ENCODE measurements at regions not wholly inside any gene's neighbourhood (a gene's known extent, or its start where the extent isn't known, plus 50 kb on each side); places are given as distances from the start of the nearest gene placed in this dataset.
"Not testable (repeated sequence)": the region's sequence is repeated elsewhere in the genome, so short reads cannot be mapped to it uniquely, and the experiment has no call there.

DNA sequence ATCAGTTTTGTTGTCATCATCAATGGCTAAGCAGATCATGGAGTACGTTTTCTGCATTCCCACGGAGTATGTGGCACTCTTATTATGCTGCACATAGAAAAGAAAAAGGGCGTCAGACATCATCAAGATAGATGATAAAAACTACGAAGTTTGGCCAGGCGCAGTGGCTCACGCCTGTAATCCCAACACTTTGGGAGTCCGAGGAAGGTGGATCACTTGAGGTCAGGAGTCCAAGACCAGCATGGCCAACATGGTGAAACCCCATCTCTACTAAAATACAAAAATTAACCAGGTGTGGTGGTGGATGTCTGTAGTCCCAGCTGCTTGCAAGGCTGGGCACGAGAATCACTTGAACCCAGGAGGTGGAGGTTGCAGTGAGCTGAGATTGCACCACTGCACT, 312.8 kb downstream of the GOLGA6L6 start:
- not testable (repeated sequence) for DNase-seq

DNA sequence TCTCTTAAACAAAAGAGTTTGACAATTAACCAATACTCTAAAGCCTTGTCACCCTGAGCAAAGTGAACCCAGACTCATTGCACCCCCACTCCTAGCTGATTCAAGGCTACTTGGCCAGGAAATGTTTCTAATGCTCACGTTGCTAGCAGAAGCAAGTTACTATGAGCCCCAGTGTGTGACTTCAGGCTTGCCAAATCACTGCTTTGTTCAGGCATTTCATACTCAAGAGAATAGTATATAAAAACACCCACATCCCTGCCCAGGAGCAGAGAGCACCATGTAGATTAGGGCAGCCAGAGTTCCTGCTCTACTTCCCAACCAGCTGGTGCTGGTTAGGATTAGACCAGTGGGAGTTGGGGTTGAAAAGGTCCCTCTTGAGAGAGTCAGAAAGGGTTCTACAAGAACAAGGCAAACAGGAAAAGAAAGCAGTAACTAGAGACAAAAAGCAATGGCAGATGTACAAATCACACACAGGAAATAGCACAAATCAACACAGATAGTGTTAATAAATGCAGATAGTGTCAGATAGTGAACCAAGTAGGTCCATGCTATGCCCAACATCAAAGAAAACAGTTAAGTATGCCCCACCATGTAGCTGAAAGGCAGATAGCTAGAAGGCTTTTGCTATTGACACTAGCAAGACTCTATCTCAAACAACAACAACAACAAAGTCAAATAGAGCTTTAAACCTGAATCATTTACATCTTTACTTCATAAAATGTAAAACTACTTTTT, 314.3 kb downstream of the GOLGA6L6 start:
- not testable (repeated sequence) for DNase-seq

DNA sequence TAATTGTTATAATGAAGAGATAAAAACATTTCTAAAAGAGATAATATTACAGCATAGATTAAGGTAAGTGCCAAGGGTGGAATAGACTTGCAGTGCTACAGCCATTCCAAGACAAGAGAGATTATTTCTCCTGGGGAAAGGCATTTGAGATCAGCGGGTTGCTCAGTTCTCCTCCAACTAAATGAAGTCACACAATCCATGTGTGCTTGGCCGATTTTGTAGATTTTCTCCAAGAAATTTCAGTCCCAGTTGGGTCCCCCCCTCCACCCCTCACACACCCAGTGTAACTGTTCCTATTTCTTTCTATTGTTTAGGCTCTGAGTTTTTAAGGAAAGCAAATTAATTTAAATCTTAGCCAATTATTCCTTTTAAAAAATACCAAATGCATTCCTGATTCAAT, 315.1 kb downstream of the GOLGA6L6 start:
- not testable (repeated sequence) for DNase-seq

DNA sequence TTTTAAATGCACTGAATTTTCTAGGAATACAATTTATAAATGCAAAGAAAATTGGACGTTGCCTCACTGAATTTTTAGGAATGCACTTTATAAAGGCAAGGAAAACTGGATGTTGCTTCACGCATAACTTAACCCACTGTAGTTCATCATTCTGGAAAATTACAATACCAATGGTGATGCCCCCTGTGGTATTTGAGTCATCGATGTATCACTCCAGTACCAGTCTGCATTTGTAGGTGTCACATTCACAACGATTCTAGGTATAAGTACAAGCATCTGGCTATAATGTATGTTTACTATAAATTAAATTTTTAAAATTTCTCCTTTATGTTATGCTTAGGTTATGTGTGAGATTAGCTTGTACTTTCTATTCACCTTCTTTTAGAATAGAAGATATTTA, 320.5 kb downstream of the GOLGA6L6 start:
- DNase-seq = not testable (repeated sequence)

DNA sequence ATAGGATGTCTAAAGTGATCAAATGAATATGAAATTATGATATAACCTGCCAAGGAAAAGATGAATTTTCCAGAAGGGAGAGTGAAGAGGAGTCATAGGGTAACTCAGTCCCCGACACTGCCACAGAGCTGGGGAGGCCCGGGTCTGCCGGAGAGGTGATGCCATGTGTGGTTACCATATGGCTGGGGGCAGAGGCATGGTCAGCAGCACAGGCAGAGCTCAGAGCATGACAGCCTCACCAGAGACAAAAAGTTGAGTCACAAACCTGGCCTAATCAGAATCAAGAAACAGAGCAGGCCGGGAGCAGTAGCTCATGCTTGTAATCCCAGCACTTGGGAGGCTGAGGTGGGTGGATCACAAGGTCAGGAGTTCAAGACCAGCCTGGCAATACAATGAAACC, 322.4 kb downstream of the GOLGA6L6 start:
- DNase-seq = not testable (repeated sequence)

DNA sequence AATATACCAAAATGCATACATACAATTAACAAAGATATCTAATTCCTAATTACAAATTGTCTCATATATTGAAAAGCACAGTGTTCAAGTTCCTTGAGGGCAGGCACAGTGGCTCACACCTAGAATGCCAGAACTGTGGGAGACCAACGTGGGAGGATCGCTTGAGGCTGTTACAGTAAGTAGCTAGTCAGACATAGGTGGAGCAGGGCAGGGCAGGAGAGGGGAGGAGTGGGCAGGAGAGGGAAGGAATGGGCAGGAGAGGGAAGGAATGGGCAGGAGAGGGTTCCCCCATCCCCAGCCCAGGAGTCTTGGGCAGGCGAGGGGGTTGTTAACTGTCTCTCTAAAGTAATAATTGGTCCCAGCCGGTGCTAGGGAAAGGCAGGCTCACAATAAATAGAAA, 325.9 kb downstream of the GOLGA6L6 start:
- DNase-seq = not testable (repeated sequence)

DNA sequence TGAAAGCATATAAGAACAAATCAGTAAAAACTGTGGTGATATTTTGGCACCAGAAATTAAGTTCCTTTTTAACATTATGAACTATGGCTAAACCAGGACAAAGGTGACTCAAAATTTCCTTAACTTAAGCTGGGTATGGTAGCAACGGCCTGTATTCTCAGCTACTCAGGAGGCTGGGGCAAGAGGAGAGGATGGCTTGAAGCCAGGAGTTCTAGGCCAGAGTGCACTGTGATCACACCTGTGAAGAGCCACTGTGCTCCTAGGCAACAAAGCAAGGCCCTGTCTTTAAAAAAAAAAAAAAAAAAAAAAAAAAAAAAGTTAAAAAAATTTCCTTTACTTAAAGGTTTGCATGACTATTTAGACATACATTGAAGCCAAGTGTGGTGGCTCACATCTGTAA, 327.5 kb downstream of the GOLGA6L6 start:
- not testable (repeated sequence) for DNase-seq

DNA sequence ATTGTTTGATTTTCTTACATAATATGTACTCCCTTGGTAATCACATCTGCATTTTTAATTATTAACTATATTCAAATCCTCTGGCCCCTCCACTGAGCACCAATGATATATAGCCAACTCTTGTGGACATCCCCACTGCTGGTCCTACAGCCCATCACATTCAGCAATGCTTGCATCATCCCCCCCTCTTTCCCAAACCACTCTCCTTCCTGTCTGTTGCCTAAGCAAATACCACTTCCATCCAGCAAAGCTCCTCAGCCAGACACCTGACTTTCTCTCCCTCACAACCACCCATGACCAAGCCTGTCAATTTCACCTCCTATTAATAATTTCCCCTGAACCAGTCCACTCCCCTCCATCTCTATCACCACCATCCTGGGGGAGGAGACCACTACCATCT, 330.1 kb downstream of the GOLGA6L6 start:
- DNase-seq = not testable (repeated sequence)

DNA sequence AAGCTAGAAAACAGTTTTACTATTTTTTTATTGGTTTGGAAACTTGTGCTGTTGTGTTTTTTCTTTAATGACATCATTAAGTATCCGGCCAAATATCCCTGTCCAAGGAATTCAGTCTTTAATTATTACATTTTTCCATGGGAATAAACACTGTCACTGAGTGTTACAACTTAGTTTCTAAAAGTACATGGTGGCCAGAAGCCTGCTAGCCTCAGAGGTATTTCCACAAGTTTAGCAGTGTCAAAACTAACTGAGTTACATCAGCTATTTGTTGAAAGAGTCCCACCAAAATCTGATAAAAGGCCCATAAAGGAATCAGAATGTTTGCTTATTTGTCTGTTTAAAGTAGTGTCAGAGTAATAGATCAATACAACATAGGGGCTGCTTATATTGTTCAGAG, 331.6 kb downstream of the GOLGA6L6 start:
- DNase-seq = not testable (repeated sequence)

DNA sequence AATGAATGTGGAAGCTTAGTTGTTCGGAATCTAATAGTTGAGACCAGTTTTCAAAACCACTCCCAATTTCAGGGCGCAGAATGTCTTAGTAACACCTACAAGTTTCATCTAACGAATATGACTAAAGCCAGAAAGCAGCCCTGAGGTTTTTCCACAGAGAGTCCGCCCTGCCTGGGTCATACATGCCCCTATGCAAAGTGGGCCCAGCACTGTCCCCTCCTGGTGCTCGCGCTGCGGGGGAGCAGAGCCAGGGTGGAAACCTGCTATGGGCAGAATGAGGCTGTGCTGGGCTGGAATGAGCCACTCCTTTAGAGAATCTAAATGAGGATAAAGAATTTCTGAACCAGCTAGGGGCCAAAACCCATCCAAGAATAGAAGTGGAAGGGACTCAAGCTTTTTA, 334.0 kb downstream of the GOLGA6L6 start:
- DNase-seq = not testable (repeated sequence)

DNA sequence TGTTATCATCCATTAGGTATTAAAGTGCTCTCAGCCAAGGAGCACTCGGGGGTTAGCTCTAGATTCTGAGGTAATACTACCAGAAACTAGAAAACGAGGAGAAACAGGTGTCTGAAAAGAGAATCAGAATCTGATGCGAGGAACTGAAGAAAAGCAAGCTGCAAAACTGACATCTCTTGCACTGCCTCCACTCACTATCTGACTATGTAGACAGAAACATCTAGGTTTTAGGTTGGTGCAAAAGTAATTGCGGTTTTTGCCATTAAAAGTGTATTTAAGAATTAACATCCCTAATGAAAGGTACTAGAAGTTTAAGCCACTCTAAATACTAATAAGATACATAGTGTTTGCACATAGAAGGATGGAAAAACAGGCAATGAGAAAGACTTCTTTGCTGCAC, 334.4 kb downstream of the GOLGA6L6 start:
- DNase-seq = not testable (repeated sequence)

DNA sequence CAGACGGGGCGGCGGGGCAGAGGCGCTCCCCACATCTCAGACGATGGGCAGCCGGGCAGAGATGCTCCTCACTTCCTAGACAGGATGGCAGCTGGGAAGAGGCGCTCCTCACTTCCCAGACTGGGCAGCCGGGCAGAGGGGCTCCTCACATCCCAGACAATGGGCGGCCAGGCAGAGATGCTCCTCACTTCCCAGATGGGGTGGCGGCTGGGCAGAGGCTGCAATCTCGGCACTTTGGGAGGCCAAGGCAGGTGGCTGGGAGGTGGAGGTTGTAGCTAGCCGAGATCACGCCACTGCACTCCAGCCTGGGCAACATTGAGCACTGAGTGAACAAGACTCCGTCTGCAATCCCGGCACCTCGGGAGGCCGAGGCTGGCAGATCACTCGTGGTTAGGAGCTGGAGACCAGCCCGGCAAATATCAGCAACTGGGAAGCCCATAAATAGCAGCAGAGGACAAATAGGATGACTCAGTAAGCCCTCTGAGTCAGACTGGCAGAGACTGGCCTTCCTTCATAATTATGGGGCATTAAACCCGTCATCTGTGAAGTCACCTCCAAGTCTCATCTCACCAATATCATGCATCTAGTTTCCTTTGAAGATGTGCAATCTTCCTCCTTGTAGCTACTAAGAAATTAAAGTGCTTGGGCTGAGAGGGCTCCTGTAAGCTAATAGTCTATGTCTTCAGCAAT, 337.3 kb downstream of the GOLGA6L6 start:
- not testable (repeated sequence) for DNase-seq

DNA sequence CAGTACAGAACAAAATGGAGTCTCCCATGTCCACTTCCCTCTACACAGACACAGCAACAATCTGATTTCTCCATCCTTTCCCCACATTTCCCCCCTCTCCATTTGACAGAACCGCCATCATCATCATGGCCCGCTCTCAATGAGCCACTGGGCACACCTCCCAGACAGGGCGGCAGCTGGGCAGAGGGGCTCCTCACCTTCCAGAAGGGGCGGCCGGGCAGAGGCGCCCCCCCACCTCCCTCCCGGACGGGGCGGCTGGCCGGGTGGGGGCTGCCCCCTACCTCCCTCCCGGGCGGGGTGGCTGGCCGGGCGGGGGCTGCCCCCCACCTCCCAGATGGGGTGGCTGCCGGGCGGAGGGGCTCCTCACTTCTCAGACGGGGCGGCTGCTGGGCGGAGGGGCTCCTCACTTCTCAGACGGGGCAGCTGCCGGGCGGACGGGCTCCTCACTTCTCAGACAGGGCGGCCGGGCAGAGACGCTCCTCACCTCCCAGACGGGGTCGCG, 337.9 kb downstream of the GOLGA6L6 start:
- DNase-seq = not testable (repeated sequence)

DNA sequence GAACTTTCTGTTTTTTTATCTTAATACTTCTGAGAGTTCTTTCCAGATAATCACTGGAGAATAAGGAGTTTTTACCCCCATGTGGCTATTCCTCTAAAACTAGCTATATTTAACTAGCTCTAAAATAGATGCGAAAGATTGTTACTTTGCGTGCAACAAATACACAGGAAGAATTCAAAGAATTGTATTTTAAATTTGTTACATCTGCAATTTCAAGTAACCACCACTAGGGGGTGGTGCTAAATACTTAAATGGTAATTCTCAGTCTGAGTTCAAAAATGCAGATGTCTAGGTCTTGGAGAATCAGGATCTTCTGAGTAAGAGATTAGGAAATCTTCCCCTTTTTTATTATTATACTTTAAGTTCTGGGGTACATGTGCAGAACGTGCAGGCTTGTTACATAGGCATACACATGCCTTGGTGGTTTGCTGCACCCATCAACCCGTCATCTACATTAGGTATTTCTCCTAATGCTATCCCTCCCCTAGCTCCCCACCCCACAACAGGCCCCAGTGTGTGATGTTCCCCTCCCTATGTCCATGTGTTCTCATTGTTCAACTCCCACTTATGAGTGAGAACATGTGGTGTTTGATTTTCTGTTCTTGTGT, 346.9 kb downstream of the GOLGA6L6 start:
- DNase-seq = not testable (repeated sequence)

DNA sequence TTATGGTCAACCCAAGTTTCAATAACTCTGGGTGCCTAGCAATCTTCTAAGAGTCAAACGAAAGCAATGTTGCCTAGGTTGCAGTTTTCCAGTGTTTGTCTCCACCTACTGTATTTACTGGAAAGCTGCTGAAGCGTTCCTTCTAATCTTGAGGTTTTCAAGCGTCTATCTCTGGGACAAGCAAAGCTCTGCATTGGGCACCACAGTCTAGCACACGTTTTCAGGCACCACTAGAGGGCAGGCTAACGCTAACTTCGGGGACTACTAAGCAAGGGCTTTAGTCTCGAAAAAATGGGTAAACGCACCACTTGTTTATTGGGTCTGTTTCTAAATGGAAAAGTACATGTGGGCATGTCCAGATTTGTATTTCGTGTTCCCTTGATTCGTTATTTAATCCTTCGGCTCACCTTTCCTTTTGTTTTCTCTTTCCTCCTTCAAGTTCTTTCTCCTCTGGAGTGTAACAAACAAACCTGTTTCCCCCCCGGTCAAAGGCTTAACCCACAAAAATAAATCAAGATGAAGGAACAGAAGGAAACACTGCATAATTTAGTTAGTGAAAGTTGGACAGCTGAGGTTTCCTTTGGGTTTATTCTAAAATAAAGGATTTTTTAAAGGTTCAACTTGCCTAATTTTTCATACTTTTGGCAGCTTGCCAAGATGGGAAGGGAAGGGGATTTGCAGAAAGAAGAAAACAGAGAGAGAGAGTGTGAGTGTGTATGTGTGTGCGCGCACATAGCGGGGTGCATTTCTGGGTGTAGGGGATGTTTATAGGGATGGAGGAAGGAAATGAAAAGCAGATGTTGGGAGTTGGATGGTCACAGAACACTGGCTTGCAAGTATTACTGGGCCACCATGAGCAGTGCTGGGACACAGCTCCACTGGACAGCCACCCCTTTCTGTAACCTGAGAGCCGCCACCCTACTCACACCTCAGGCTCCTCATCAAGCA, 348.3 kb downstream of the GOLGA6L6 start:
- peak; percentile 65 for DNase-seq

DNA sequence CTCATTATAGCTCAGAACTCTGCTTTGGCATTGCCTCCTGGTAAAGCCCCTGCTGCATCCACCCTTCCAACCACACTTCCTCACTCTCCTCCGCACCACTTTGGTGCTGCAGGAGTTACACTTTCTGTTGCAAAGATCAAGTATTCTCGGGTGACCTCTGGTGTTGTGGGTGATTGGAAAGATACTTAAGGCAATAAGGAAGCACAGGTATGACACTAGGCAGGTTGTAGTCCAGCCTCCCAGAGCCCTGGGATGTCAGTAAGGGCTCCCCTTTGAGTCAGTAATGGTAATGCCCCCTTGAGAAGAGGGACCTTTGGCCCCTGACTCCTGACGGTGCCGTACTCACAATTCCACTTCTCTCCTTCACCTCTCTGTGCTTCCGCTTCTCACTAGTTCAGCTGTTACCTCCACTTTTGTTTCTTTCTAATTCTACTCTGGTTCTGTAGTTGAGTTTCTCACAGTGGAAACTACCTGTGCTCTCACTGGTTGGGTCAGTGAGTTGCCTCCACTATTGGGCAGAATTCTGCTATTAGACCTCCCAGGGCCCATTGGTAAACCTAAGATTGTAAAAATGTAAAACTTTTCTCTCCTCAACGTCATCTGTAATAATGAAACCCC, 350.0 kb downstream of the GOLGA6L6 start:
- DNase-seq = not testable (repeated sequence)

DNA sequence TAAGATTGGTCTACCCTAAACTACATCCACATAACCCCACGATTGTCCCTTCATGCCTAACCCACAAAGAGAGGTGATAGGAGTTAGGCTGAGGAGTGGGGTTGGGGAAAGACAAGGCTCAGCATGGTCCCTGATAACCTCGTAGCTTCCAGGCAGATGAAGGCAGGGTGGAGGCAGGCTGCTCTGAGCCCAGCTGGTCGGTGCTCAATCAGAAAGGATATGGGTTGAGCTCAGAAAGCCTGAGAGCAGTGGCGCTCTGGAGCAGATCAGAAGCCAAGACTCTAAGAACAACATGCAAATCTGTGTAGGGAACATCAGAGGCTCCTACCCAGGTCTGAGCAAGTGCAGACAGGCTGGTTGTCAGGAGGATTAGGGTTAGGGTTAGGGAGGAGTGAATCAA, 353.0 kb downstream of the GOLGA6L6 start:
- not testable (repeated sequence) for DNase-seq

DNA sequence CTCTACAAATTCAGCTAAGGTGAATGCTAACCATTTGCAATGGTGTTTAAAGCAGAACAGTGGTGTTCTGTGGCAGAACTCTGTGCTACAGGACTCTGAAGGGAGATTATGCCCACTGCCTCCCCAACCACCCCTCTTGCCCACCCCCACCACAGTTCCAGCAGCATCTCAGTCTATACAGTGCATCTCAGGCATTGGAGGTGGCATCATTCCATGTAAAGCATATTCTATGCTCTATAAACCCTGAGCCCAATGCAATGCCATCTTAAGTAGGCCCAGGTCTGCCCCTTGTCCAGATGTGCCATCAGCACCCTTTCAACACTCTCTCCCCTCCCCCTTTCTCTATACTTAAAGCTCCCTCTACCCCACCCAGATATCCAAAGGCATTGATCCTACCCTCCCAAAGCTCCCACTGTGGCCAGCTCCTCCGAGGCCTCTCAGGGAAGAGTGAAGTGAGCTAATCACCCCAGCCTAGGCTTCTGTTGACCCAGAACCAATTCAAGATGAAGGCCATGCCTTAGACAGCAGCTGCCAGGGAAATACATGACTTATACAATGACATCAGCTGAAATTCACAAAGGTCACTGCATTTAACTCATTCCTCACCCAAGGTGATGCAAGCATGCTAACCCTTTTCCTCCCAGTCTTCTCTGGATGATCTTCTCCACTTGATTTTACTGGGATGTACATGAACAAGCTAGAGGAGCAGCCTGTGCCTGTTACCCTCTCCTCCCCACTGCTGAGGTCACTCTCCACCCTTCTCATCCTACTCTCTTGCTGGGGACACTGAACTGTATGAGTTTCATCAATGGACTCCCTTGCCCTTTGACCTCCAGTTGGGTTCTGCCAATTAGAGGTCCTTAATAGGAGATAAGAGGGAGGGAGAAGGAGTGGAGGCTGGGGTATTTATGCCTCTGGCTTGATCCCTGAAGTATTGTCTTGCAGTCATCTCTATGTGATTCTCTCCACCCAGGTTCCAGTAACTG, 353.9 kb downstream of the GOLGA6L6 start:
- not testable (repeated sequence) for DNase-seq

DNA sequence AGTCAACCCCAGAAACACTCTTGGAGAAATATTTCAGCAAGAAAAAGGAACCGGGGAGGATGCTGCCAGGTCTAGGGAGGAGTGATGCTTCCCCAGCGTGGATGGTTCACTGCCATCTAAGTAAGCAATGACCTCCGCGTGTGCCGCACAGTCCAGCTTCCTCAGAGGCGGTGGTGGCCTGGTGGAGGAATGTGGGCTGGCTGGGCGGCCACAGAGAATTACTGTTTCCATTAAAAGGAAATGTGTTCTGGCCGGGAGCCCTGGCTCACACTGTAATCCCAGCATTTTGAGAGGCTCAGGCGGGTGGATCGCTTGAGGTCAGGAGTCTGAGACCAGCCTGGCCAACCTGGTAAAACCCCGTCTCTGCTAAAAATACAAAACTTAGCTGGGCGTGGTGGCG, 356.7 kb downstream of the GOLGA6L6 start:
- DNase-seq = not testable (repeated sequence)

DNA sequence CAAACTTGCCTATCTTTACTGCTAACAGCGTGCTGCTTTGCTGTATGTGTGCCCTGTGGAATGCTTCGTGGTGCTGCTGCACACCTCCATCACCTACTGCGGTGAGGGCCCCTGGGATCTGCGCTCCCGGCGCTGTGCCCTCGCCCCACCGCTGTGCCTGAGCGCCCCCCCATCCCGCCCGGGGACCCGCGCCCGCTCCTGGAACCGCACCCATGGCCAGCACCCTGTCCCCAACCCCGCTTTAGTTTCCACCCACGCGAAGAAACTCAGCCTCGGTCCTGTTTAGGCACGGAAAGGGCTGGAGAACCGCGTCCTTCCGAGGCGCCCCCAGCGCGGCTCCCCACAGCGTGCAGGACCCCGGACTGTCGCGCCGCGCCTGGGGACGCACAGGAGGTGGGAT, 373.4 kb downstream of the GOLGA6L6 start:
- DNase-seq = not testable (repeated sequence)

DNA sequence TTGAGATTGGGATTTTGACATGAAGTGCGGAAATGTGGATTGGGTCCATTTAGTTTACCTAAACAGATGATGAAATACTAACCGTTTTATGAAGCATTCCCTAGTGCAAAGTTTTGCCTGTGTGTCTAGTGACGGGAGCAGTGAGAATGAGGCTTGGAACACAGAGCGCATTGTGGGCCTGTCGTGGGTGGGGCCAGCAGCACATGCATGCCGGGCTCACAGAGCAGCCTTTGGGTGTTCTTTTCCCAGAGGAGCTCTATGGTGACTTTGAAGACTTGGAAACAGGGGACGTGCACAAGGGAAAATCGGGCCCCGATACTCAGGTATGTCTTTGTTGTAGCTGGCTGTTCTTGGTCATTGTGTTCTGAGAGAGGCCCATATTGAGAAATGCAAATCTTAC, 388.1 kb downstream of the GOLGA6L6 start:
- DNase-seq = not testable (repeated sequence)
